ENCODE measurements at regions not wholly inside any gene's neighbourhood (a gene's known extent, or its start where the extent isn't known, plus 50 kb on each side); places are given as distances from the start of the nearest gene placed in this dataset.

GRCh38 chr4:156710365-156711192 lies 261.0 kb downstream of the PDGFC start:
- DNase-seq: no peak

GRCh38 chr4:156705311-156705710 lies 266.3 kb downstream of the PDGFC start:
- no peak for DNase-seq

- DNase-seq: no peak
These were observed 276.4 kb downstream of the PDGFC start for GRCh38 chr4:156695163-156695562.

- no peak for DNase-seq
These were observed 277.2 kb downstream of the PDGFC start for GRCh38 chr4:156694413-156694812.

- no peak for DNase-seq
These were observed 278.0 kb downstream of the PDGFC start for GRCh38 chr4:156693557-156693956.

- DNase-seq: no peak
These were observed 279.6 kb downstream of the PDGFC start for GRCh38 chr4:156692016-156692415.

GRCh38 chr4:156690572-156690971 lies 281.0 kb downstream of the PDGFC start:
- no peak for DNase-seq

- DNase-seq: no peak
These were observed 285.5 kb downstream of the PDGFC start for GRCh38 chr4:156686120-156686519.

- no peak for DNase-seq
These were observed 286.3 kb downstream of the PDGFC start for GRCh38 chr4:156685308-156685707.

- no peak for DNase-seq
These were observed 293.9 kb downstream of the PDGFC start for GRCh38 chr4:156677656-156678055.

- DNase-seq: no peak
These were observed 294.5 kb downstream of the PDGFC start for GRCh38 chr4:156677131-156677531.

- DNase-seq: no peak
These were observed 295.3 kb downstream of the PDGFC start for GRCh38 chr4:156676116-156676851.

- no peak for DNase-seq
These were observed 298.1 kb downstream of the PDGFC start for GRCh38 chr4:156673483-156673882.

GRCh38 chr4:156672492-156673305 lies 298.9 kb downstream of the PDGFC start:
- DNase-seq: no peak

- DNase-seq: no peak
These were observed 305.7 kb downstream of the PDGFC start for GRCh38 chr4:156665780-156666366.

GRCh38 chr4:156663663-156664062 lies 307.9 kb downstream of the PDGFC start:
- no peak for DNase-seq

GRCh38 chr4:156662921-156663320 lies 308.7 kb downstream of the PDGFC start:
- no peak for DNase-seq

- no peak for DNase-seq
These were observed 310.0 kb downstream of the PDGFC start for GRCh38 chr4:156661555-156661954.

- no peak for DNase-seq
These were observed 311.1 kb downstream of the PDGFC start for GRCh38 chr4:156660465-156660864.

GRCh38 chr4:156659983-156660382 lies 311.6 kb downstream of the PDGFC start:
- DNase-seq: no peak

GRCh38 chr4:156659570-156659969 lies 312.0 kb downstream of the PDGFC start:
- no peak for DNase-seq

GRCh38 chr4:156656896-156657295 lies 314.7 kb downstream of the PDGFC start:
- no peak for DNase-seq

- no peak for DNase-seq
These were observed 317.2 kb downstream of the PDGFC start for GRCh38 chr4:156654410-156654809.

Data from SHP77 treated with DMSO at 0.1 percent for 48 hours (cell line).